ENCODE measurements at regions not wholly inside any gene's neighbourhood (a gene's known extent, or its start where the extent isn't known, plus 50 kb on each side); places are given as distances from the start of the nearest gene placed in this dataset.

- DNase-seq (ENCODE audit: extremely low read depth, low read depth), result no peak
Observed at GRCh38 chr4:80145739-80146138, 51.6 kb upstream of the PRDM8 start.

- no peak for DNase-seq (ENCODE audit: extremely low read depth, low read depth)
Observed at GRCh38 chr4:80144676-80145470, 52.4 kb upstream of the PRDM8 start.

GRCh38 chr4:80143307-80143679 is 54.0 kb upstream of the PRDM8 start:
- no peak for DNase-seq (ENCODE audit: extremely low read depth, low read depth)

GRCh38 chr4:80142394-80143306 is 54.7 kb upstream of the PRDM8 start:
- DNase-seq (ENCODE audit: extremely low read depth, low read depth), result peak; percentile 62

GRCh38 chr4:80141543-80141942 is 55.8 kb upstream of the PRDM8 start:
- DNase-seq (ENCODE audit: extremely low read depth, low read depth), result no peak

GRCh38 chr4:80140194-80140593 is 57.1 kb upstream of the PRDM8 start:
- no peak for DNase-seq (ENCODE audit: extremely low read depth, low read depth)

GRCh38 chr4:80139671-80140070 is 57.6 kb upstream of the PRDM8 start:
- DNase-seq (ENCODE audit: extremely low read depth, low read depth), result no peak

- no peak for DNase-seq (ENCODE audit: extremely low read depth, low read depth)
Observed at GRCh38 chr4:80138551-80139538, 58.5 kb upstream of the PRDM8 start.

GRCh38 chr4:80137631-80138030 is 59.7 kb upstream of the PRDM8 start:
- DNase-seq (ENCODE audit: extremely low read depth, low read depth), result no peak

- DNase-seq (ENCODE audit: extremely low read depth, low read depth), result no peak
Observed at GRCh38 chr4:80136270-80136669, 61.0 kb upstream of the PRDM8 start.

GRCh38 chr4:80135702-80136058 is 61.6 kb upstream of the PRDM8 start:
- no peak for DNase-seq (ENCODE audit: extremely low read depth, low read depth)

- DNase-seq (ENCODE audit: extremely low read depth, low read depth), result no peak
Observed at GRCh38 chr4:80134936-80135701, 62.1 kb upstream of the ANTXR2 start.

- no peak for DNase-seq (ENCODE audit: extremely low read depth, low read depth)
Observed at GRCh38 chr4:80133240-80133783, 60.3 kb upstream of the ANTXR2 start.

- DNase-seq (ENCODE audit: extremely low read depth, low read depth), result no peak
Observed at GRCh38 chr4:80129785-80130184, 56.8 kb upstream of the ANTXR2 start.

- peak; percentile 72 for DNase-seq (ENCODE audit: extremely low read depth, low read depth)
Observed at GRCh38 chr4:80128941-80129340, 55.9 kb upstream of the ANTXR2 start.

- DNase-seq (ENCODE audit: extremely low read depth, low read depth), result no peak
Observed at GRCh38 chr4:80127870-80128419, 54.9 kb upstream of the ANTXR2 start.

- DNase-seq (ENCODE audit: extremely low read depth, low read depth), result no peak
Observed at GRCh38 chr4:80126435-80126834, 53.4 kb upstream of the ANTXR2 start.

GRCh38 chr4:80125252-80126177 is 52.5 kb upstream of the ANTXR2 start:
- DNase-seq (ENCODE audit: extremely low read depth, low read depth), result no peak

All from NCI-H460 (cell line).